GM12865 (cell line): ENCODE measurements at regions not wholly inside any gene's neighbourhood (a gene's known extent, or its start where the extent isn't known, plus 50 kb on each side); places are given as distances from the start of the nearest gene placed in this dataset.
A peak's percentile ranks its signal among the peaks of the same experiment; 100 is the strongest.

Experiments
- DNase-seq: peaks from one replicate; pipeline ENCODE4 v3.0.0; 2010; ENCODE audit warnings: low read depth
- H3K4me3 ChIP-seq: 2 replicates; pipeline ENCODE4 v1.5.1; 2011; ENCODE audit warnings: mild to moderate bottlenecking, low read depth, low read length, control low read depth
- TF ChIP-seq, protein P1 (sequence below): IDR thresholded peaks from 2 replicates; pipeline ENCODE4 v1.5.1; 2011; ENCODE audit warnings: low read length, control low read depth, low read depth, inconsistent platforms; ENCODE audit not compliant: insufficient read depth; ENCODE audit errors: missing control alignments

DNA sequence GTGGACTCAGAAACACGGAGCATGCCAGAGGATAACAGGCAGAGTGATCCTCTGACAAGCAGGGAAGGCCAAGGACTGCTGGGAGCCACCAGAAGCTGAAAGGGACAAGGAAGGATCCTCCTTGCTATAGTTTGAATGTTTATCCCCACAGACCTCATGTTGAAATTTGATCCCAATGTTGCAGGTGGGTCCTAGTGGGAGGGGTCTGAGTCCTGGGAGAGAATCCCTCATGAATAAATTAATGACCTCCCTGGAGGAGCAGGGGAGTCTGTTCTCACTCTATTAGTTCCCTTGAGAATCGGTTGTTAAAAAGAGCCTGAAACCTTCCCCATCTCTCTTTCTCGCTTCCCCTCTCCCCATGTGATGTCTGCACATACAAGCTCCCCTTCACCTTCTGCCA lies 124.4 kb downstream of the FBXO15 start:
- no peak for DNase-seq
- TF ChIP-seq, protein P1, sequence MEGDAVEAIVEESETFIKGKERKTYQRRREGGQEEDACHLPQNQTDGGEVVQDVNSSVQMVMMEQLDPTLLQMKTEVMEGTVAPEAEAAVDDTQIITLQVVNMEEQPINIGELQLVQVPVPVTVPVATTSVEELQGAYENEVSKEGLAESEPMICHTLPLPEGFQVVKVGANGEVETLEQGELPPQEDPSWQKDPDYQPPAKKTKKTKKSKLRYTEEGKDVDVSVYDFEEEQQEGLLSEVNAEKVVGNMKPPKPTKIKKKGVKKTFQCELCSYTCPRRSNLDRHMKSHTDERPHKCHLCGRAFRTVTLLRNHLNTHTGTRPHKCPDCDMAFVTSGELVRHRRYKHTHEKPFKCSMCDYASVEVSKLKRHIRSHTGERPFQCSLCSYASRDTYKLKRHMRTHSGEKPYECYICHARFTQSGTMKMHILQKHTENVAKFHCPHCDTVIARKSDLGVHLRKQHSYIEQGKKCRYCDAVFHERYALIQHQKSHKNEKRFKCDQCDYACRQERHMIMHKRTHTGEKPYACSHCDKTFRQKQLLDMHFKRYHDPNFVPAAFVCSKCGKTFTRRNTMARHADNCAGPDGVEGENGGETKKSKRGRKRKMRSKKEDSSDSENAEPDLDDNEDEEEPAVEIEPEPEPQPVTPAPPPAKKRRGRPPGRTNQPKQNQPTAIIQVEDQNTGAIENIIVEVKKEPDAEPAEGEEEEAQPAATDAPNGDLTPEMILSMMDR: no peak
- H3K4me3 ChIP-seq: no peak overlapping the region

DNA sequence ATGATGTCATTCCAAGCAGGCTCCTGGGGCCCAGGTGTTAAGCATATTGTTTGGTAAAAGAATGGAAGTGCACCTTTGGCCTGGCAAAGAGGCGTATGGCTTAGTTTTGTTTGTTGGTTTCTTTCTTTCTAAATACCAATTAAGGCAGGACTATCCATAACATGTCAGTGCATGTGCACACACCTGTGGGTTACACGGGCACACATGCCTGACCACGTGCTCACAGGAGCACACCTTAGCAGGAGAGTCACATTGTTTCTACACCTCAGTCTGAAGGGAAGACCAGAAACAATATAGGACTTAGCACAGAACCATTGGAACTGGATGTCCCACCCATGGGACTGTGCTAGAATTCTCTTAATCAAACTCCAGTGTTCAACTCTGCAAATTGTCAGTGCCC lies 127.8 kb downstream of the FBXO15 start:
- DNase-seq: no peak
- H3K4me3 ChIP-seq: no peak overlapping the region
- TF ChIP-seq, protein P1: no peak

DNA sequence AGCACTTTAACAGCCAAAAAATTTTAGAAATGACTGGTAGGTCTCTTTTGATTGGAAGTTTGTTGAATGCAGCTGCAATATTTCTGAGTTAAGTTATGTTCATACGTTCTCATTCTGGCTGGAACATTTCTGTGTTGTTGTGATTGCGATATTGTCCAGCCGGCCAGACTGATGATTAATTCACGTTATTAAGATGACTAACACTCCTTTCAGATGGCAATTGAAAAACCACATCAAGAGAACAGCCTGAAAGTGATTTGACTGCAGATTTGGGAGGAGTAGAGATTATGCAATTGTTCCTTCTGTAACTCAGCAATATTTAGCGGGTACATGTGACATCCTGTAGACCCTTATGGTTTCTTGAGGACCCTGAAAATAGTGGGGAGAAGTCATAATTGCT lies 133.7 kb downstream of the FBXO15 start:
- TF ChIP-seq, protein P1: no peak
- DNase-seq: peak; percentile 21
- H3K4me3 ChIP-seq: no peak overlapping the region

DNA sequence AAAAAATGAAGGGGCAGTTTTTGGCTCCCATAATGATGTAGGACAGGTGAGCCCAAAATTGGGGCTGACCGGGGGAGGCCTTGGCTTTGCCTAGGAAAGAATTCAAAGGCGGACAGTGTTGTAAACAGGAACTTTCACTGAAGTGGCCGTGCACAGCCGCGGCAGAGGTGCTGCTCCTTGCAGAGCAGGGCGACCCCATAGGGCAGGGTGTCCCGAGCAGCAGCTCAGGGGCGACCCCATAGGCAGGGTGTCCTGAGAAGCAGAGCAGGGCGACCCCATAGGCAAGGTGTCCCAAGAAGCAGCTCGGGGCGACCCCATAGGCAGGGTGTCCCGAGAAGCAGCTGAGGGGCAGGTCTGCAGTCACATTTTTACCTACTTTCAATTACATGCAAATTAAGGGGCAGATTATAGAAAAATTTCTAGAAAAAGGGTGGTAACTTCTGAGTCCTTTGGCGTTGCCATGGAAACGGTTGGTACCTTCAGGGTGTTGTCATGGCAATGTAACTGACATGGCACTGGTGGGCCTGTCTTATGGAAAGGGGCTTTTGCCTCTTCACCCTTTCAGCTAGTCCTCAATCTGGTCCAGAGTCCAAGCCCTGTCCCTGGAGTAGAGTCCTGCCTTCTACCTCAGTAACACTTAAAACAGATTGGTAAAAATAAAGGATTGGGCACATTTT lies 134.5 kb downstream of the FBXO15 start:
- TF ChIP-seq, protein P1: no peak
- no peak for DNase-seq
- no peak overlapping the region for H3K4me3 ChIP-seq

DNA sequence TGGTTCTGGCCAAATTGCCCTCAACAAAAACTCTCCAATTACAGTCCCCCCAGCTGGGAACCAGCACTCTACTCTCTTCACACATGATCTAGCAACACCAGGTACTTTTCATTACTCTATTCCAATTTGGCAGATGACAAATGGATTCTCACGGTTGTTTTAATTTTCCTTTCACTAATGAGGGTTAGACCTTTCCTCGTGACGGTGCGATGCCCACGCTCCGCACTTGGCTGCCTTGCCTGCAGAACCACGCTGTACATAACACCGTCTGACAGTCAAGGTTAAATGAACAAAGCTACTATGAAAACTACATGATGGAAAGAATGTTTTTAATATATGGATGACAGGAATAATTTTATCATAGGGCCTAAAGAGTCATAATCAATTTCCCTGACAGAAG lies 141.5 kb downstream of the FBXO15 start:
- no peak for DNase-seq
- TF ChIP-seq, protein P1: no peak
- no peak overlapping the region for H3K4me3 ChIP-seq

DNA sequence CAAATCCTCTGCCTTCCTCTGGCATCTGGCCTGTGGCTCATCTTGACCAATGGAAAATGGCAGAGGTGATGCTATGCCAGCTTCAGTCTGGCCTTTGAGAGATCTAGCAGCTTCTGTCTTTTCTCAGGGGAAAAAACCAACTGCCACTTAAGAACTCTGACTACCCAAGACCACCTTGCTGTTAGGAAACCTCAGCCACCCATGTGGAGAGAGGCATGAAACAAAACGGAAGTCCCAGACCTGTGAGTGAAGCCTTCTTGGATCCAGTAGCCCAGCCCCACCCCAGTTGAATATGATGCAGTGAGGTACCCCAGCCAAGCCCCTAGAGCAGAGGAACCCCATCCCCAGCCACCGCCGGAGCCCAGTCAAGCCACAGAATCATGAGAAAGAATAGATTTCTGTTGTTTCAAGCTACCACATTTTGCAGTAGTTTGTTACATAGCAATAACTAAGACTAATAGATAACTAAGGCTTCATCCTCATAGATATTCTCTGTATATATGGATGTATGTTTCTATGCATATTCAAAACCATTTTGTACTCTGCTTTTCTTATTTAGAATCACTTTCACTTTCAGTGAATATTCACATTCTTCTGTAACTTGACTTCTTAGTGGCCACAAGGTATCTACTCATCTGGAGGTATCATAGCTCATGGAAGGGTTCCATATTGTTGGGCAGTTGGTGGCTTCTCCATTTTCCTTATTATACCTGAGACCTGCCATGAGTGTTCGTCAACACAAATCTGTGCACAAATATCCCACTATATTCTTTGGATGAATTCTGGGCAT lies 142.1 kb downstream of the FBXO15 start:
- no peak overlapping the region for H3K4me3 ChIP-seq
- no peak for DNase-seq
- TF ChIP-seq, protein P1: no peak
